HFFc6 (cell line): ENCODE measurements at regions not wholly inside any gene's neighbourhood (a gene's known extent, or its start where the extent isn't known, plus 50 kb on each side); places are given as distances from the start of the nearest gene placed in this dataset.

Experiments
- DNase-seq: peaks from one replicate; pipeline ENCODE4 v3.0.0-alpha.2; 2018
- H3K27ac Mint-ChIP-seq: 2 replicates; pipeline ENCODE4 v1.8.0; 2020; ENCODE audit warnings: mild to moderate bottlenecking, mixed read lengths
- H3K27me3 Mint-ChIP-seq: 2 replicates; pipeline ENCODE4 v1.8.0; 2021; ENCODE audit warnings: mild to moderate bottlenecking, moderate library complexity, mixed read lengths; ENCODE audit not compliant: insufficient read depth
- H3K36me3 Mint-ChIP-seq: 2 replicates; pipeline ENCODE4 v1.8.0; 2021; ENCODE audit warnings: low read depth, mixed read lengths
- H3K4me1 Mint-ChIP-seq: 2 replicates; pipeline ENCODE4 v1.8.0; 2020; ENCODE audit warnings: low read depth, mixed read lengths
- H3K4me3 Mint-ChIP-seq: 2 replicates; pipeline ENCODE4 v1.8.0; 2020; ENCODE audit warnings: mild to moderate bottlenecking, moderate library complexity, mixed read lengths
- H3K9me3 Mint-ChIP-seq: 2 replicates; pipeline ENCODE4 v1.8.0; 2020; ENCODE audit warnings: mild to moderate bottlenecking, mixed read lengths
- TF ChIP-seq, protein P1 (sequence below): fragments of 200-600 bp; sonication (generic); IDR thresholded peaks from 2 replicates; pipeline ENCODE4 v1.5.0; 2021; ENCODE audit warnings: antibody characterized with exemption, mild to moderate bottlenecking

DNA sequence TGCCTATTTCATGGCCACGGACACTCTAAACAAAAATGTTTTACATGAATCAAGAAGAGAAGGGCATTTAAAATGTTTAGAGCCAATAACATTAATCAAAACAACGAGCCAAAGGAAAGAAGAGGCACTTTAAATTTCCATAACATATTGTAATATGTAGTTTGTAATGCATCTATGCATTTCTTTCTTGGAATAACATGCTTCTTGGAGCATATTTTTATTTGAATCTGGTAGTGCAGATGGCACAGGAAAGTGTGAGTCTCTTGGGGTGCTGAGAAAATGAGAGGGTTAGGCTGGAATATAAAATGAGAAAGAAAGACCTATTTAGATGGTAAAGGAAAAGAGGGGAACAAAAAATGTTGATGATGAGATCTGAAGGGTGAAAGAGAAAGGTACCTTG is 305.4 kb downstream of the BTBD3 start:
- Mint-ChIP-seq H3K4me1 (no peaks in the 10 kb centered on the region), H3K27me3 (no peaks in the 10 kb centered on the region), H3K4me3 (no peak overlapping the region), H3K9me3 (peaks cover 50% of the 10 kb centered on the region), H3K36me3 (peaks cover 6% of the 10 kb centered on the region), H3K27ac (no peak overlapping the region)
- no peak for DNase-seq
- TF ChIP-seq, protein P1, sequence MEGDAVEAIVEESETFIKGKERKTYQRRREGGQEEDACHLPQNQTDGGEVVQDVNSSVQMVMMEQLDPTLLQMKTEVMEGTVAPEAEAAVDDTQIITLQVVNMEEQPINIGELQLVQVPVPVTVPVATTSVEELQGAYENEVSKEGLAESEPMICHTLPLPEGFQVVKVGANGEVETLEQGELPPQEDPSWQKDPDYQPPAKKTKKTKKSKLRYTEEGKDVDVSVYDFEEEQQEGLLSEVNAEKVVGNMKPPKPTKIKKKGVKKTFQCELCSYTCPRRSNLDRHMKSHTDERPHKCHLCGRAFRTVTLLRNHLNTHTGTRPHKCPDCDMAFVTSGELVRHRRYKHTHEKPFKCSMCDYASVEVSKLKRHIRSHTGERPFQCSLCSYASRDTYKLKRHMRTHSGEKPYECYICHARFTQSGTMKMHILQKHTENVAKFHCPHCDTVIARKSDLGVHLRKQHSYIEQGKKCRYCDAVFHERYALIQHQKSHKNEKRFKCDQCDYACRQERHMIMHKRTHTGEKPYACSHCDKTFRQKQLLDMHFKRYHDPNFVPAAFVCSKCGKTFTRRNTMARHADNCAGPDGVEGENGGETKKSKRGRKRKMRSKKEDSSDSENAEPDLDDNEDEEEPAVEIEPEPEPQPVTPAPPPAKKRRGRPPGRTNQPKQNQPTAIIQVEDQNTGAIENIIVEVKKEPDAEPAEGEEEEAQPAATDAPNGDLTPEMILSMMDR = no peak

DNA sequence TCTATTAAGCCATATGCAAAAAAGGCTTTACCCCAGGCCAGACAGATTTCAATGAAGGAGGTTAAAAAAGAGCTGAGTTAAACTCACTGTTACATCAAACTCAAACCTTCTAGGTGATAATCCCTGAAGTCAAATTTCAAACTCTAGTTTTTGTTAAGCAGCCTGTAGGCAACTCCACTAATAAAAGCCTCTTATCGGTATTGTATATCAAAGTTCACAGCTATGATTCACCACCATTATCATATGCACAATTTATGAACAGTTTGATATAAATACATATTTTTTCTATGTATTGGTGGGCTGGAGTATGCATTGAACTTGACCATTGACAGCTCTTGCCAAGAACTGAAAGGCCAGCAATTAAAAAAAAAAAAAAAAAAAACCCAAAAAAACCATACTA is 308.2 kb downstream of the BTBD3 start:
- Mint-ChIP-seq H3K4me3 (no peak overlapping the region), H3K4me1 (no peaks in the 10 kb centered on the region), H3K27me3 (no peaks in the 10 kb centered on the region), H3K36me3 (peaks cover 6% of the 10 kb centered on the region), H3K9me3 (peaks cover 45% of the 10 kb centered on the region), H3K27ac (no peak overlapping the region)
- TF ChIP-seq, protein P1 = no peak
- no peak for DNase-seq

DNA sequence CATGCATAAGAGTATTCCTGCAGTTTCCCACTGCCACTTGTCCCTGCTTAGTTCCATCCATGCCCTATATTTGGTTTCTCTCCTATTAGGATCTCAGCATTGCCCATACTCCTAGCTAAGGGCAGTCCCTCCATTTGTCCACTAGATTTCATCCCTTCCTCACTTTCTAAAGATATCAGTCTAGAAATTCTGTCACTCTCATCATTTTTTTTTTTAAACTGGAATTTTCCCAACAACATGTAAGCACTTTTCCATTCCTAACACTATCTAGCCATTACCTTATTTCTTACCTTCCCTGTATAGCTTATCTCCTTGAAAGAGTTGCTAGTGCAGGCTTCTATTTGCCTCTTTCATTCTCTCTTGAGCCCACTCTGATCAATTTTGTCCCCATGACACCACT is 312.2 kb downstream of the BTBD3 start:
- H3K27ac Mint-ChIP-seq = no peak overlapping the region
- no peaks in the 10 kb centered on the region for H3K36me3 Mint-ChIP-seq
- TF ChIP-seq, protein P1 = no peak
- no peaks in the 10 kb centered on the region for H3K4me1 Mint-ChIP-seq
- DNase-seq = no peak
- H3K27me3 Mint-ChIP-seq = no peaks in the 10 kb centered on the region; the same call in 1 of the 2 replicates
- H3K9me3 Mint-ChIP-seq = peaks cover 21% of the 10 kb centered on the region
- H3K4me3 Mint-ChIP-seq = no peak overlapping the region

DNA sequence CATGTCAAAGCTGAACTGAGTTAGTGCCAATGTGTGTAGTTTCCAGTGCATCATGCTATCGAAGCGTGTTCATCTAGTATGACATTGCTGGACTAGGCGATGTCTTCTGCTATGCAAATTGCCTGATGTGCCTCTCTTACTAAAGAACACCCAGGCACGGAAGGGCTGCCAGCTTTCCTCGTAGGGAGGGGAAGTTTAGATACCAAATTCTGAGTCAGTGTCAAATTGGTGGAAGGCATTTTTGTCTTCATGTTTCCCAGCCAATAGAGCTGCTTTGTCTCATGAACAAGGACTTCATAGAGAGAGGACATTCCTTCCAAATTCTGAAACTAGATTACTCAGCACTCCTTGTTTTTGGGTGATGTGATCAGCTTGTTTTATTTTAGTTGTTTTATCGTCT is 320.1 kb downstream of the BTBD3 start:
- Mint-ChIP-seq H3K4me1 (no peaks in the 10 kb centered on the region), H3K4me3 (no peak overlapping the region), H3K27me3 (no peaks in the 10 kb centered on the region), H3K9me3 (peaks cover 40% of the 10 kb centered on the region), H3K27ac (no peak overlapping the region), H3K36me3 (no peaks in the 10 kb centered on the region)
- TF ChIP-seq, protein P1 = no peak
- no peak for DNase-seq

DNA sequence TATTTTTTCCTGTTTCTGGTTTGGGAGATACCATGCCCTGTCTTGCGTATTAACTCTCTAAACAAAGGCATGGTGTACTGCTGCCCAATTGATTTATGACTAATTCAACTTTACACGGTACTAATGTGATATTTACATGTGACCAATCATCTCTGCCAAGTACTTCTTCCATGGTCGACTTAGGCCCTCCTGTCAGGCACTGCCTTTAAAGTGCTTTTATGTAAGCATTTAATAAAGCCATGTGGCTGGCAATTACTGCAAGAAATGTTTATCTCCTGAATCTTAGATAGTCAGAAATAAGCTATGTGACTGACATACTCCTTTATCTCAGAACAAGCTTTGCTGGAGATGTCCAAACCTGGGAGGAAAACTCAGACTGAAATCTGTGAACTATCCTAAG is 323.4 kb downstream of the BTBD3 start:
- H3K27ac Mint-ChIP-seq = no peak overlapping the region
- TF ChIP-seq, protein P1 = no peak
- no peak for DNase-seq
- peaks cover 61% of the 10 kb centered on the region for H3K9me3 Mint-ChIP-seq
- no peaks in the 10 kb centered on the region for H3K36me3 Mint-ChIP-seq
- no peaks in the 10 kb centered on the region for H3K4me1 Mint-ChIP-seq
- H3K4me3 Mint-ChIP-seq = no peak overlapping the region
- H3K27me3 Mint-ChIP-seq = no peaks in the 10 kb centered on the region

DNA sequence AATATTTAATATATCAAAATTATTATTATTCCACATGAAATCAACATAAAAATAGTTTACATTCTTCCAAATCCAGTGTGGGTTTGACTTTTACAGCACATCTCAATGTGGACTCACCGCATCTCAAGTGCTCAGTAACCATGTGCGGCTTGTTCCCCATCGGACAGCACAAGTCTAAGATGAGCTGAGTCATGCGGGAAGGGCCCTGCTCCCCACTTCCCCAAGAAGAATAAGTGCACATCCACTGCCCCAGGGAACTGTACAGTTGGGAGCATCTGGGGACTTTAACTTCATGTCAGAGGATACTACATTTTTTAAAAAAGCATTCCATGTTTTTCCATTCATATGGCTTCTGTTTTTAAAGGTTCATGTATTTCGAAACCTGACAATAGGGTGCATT is 325.6 kb downstream of the BTBD3 start:
- no peak overlapping the region for H3K27ac Mint-ChIP-seq
- no peak for DNase-seq
- H3K9me3 Mint-ChIP-seq = peaks cover 48% of the 10 kb centered on the region
- no peaks in the 10 kb centered on the region for H3K4me1 Mint-ChIP-seq
- H3K36me3 Mint-ChIP-seq = no peaks in the 10 kb centered on the region
- TF ChIP-seq, protein P1 = no peak
- H3K4me3 Mint-ChIP-seq = no peak overlapping the region
- no peaks in the 10 kb centered on the region for H3K27me3 Mint-ChIP-seq
